ENCODE measurements at regions not wholly inside any gene's neighbourhood (a gene's known extent, or its start where the extent isn't known, plus 50 kb on each side); places are given as distances from the start of the nearest gene placed in this dataset.

DNA sequence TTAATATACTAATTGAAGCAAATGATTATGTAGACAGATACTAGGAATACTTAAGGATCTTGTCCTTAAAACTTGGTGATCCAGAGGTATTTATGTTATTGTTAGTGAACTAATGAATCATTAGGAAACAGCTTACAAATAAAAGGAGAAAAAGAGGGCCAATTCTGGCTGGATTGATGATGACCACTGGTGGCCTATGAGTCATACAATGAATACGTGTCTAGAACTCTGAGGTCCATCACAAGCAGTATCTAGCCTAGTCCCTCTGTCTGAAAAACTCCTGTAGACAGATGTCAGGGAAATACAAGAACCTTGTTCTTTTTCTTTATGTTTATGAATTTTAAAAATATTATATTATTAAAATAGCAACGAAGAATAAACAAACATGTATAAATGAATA is 51.7 kb upstream of the RTL1 start:
- no peak for DNase-seq

DNA sequence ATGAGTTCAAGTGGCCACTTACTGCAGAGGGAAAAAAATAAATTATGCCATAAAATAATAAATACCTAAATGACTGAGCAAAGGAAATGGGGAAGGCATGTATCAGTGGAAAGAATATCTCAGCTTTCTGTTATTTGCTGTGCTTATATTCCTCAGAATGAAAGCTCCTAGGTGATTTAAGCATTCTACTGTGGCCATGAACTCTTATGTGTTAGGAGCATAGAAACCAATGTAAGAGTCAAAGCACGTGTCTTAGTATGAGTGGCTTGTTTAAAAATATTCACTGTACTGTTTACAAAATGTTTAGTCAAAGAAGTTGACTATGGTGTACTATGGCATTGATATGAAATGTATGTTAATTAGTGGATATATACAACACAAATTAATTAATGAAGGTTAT is 59.0 kb upstream of the RTL1 start:
- no peak for DNase-seq

DNA sequence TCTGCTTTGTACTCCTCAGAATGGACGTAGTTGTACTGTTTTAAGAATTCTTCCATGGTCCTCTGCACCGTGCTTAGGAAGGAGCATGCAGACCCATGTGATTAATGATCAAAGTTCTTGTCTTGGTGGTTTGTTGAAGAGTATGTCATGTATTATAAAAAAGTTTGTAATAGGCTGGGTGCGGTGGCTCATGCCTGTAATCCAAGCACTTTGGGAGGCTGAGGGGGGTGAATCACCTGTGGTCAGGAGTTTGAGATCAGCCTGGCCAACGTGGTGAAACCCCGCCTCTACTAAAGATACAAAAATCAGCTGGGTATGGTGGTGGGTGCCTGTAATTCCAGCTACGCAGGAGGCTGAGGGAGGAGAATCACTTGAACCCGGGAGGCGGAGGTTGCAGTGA is 61.8 kb upstream of the RTL1 start:
- DNase-seq: no peak

DNA sequence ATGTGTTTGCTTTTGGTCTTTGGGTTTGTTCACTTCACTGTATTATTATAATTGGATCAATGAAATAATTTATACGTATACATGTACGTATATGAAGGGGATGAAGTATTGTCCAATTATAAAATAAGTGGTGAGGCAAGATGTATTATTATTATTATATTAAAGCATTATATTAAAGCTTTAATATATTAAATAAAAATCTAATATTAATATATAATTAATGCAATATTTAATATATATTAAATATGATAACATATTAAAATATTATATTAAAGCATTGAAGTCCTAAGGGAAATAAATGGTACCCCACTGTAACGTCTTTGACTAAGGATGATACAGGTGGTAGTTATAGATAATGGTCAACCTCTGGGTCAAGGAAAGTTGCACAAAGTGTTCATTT is 63.7 kb upstream of the RTL1 start:
- DNase-seq: no peak

DNA sequence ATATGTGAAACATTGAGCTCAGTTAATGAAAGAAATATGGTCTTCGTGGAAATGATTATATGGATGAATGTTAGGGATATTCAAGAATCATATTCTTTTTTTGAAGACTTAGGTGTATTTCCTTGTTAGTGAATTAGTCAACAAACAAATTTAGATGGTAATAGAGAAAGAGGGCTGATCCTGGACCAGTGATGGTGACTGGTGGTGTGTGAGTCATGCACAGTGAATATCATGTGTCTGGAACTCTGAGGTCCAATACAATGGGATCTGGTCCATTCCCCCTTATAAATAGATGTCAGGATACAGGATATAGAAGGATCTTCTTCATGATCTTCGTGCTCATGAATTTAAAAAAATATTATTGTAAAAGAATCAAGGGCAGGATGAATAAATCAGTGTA is 64.4 kb upstream of the RTL1 start:
- DNase-seq: no peak

DNA sequence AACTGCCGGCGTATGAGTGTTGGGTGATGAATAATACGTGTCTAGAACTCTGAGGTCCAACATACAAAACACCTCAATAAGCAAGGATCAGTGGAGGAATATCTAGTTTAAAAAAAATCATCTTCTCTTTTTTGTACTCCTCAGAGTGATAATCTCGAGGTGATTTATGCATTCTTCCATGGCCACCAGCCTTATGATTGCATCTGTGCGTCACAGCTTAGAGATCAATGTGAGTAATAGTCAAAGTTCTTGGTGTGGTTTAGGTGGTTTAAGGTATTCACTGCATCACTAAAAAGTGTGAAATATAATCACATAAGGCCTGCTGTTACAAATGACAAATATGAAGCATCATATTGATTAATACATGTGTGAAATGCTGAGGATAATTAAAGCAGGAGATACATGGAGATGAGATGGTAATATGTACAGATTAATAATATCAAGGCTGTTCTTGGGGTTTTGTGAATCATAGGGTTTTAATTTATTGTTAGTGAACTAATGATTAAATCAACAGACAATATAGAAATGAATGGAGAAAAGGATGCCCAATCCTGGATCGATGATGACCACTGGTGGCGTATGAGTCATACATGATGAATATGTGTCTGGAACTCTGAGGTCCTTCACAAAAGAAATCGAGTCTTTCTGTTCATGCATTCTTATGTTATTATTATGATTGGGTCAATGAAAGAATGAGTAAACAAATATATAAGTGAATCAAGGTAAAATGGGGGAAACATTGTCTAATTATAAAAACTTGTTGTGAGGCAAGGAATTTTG is 68.8 kb upstream of the RTL1 start:
- DNase-seq: no peak

DNA sequence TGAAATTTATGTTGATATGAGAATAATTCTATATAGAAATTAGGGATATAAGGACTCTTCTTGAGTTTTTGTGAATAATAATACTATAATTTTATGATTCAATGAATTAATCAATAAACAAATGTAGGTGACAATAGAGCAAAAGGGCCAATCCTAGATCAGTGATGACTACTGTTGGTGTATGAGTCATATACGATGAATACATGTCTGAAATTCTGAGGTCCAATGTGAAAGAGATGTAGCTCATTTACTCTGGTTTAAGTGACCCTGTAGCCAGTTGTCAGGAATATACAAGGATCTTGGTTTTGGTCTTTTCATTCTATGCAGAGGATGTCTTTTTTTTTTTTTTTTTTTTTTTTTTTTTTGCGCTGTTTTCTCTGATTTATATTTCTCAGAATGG is 72.1 kb upstream of the RTL1 start:
- DNase-seq: no peak

DNA sequence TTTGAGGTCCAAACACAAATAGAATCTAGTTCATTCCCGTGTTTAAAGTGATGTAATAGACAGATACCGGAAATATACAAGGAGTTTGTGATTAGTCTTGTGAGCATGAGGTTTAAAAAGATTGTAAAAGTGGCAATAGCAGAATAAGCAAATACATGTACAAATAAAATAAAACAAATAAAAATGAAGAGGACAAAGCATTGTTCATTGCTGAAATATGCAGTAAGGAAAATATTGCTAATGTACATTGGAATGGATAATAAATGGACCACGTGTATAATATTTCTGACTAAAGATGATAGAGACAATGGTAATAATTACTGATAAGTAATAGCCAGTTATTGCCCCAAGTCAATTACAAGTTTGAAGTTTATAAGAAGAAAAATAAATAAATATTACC is 75.6 kb upstream of the RTL1 start:
- DNase-seq: no peak

DNA sequence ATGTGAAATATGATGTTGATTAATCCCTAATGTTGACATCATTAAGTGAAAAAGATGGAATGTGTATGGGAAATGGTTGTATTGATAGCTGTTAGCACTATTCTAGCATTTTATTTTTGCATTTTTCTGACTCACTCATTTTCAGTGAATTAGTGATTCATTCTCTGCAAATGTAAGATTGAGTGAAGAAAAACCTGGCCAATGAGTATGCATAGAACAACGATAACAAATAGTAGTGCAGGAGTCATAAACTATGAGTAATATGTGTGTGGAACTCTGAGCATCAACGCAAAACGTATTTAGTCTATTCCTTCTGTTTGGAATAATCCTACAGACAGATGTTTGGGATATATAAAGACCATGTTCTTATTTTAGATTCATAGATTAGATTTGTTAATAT is 76.3 kb upstream of the RTL1 start:
- DNase-seq: no peak

DNA sequence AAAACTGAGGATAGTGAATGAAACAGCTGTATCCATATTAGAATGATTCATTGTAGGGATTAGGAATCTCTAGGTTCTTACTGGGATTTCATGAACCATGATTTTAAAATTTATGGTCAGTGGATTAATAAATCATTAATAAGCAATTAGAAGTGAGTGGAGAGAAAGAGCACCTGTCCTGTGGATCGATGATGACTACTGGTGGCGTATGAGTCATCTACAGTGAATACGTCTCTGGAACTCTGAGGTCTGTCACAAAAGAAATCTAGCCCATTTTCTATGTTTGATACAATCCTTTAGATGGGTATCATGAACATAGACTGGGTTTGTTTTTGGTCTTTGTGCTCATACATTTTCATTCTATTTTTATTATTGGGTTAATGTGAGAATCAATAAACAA is 77.3 kb upstream of the RTL1 start:
- DNase-seq: no peak

DNA sequence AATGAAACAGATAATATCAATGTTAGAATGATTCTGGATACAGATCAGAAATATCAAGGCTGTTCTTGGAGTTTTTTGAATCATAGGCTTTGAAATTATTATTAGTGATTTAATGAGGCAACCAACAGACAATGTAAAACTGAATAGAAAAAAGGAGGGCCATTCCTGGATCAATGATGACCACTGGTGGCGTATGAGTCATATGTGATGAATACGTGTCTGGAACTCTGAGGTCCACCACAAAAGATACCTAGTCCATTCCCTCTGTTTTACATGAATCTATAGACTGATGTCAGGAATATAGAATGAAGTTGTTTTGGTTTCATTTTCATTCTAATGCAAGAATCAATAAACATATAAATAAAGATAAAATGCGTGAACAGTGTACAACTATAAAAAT is 78.3 kb upstream of the RTL1 start:
- no peak for DNase-seq

DNA sequence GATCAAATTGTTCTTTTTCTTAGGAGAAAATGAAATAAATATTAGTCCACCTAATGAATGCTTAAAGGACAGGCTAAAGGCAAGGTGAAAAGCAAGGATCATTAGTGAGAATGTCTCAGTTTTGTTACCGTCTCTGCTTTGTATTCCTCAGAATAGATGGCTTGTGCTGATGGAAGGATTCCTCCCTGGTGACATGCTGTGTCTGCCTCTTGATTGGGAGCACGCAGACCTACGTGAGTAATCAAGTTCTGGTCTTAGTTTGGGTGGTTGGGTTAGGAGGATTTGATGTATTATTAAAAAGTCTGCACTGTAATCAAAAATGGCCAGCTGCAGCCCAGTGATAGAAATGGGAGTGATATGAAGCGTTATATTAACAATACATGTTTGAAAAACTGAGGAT is 78.8 kb upstream of the RTL1 start:
- DNase-seq: no peak

DNA sequence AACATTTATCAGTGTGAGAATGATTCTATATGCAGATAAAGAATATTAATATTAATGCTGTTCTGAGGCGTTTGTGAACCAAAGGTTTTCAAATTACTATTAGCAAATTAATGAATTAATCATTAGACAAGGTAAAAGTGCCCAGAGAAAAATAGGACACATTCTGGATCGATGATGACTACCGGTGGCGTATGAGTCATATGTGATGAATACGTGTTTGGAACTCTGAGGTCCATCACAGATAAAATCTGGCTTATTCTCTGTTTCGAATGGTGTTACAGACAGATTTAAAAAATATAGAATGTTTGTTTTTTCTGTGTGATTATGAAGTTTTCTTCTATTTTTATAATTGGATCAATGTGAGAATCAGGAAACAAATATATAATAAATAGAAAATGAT is 79.2 kb upstream of the RTL1 start:
- no peak for DNase-seq

DNA sequence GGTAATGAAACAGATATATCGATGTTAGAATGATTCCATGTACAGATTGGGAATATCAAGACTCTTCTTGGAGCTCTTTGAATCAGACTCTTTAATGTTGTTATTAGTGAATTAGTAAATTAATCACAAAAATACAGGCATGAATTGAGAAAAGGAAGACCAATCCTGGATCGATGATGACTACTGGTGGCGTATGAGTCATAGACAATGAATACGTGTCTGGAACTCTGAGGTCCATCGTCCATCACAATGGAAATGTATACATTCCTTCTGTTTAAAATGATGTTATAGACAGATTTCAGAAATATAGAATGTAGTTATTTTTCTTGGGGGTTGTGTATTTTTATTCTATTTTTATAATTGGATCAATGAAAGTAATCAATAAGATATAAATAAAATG is 80.2 kb upstream of the RTL1 start:
- DNase-seq: no peak

DNA sequence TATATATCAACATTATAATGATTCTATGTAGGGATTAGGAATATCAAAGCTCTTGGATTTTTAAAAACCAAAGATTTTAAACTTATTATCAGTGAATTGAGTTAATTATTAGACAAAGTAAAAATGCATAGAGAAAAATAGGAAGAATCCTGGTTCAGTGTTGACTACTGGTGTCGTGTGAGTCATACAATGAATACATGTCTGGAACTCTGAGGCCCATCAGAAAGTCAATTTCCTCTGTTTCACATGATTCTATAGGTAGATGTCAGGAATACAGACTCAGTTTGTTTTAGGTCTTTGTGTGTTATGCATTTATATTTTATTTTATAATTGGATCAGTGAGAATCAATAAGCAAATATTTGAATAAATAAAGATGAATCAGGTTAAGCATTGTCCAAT is 84.5 kb upstream of the RTL1 start:
- DNase-seq: no peak

DNA sequence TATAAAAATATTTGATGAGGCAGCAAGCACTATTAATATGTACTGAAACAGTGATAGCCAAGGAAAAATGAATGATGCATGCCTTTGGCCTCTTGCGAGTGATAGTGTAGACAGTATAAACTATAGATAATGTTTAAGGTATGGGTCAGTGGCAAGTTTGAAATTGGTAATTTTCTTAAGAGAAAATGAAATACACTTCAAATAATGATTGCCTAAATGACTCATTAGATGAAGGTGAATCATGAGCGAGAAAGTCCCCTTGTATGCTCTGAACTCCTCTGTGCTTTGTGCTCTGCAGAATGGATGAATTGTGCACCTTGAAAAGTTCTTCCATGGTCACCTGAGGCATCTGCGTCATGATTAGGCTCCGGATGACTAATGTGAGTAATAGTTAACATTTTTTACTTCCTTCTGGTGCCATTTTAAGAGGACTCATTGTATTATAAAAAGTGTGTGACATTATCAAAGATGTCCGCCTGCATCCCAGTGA is 84.9 kb upstream of the RTL1 start:
- no peak for DNase-seq

DNA sequence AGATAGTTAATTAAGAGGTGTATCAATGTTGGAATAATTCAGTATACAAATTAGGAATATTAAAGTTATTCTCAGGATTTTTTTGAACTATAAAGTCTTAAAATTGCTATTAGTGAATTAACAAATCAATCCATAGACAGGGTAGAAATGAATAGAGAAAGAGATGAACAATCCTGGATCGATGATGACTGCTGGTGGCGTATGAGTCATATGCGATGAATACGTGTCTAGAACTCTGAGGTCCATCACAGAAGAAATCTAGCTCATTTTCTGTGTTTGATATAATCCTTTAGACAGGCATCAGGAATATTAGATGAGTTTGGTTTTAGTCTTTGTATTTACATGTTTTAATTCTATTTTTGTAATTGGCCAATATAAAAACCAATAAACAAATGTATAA is 85.4 kb upstream of the RTL1 start:
- no peak for DNase-seq

DNA sequence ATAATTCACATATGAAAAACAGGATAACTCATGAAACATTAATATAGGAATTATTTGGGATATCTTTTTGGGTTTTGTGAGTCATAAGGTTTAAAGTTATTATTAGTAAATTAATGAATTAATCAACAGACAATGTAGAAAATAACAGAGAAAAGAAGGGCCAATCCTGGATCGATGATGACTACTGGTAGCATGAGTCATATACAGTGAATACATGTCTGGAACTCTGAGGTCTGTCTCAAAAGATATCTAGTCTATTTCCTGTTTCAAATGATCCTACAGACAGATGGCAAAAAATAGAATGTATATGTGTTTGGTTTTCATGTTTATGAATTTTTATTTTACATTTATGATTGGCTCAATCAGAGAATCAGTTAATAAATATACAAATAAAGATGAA is 86.4 kb upstream of the RTL1 start:
- DNase-seq: no peak

DNA sequence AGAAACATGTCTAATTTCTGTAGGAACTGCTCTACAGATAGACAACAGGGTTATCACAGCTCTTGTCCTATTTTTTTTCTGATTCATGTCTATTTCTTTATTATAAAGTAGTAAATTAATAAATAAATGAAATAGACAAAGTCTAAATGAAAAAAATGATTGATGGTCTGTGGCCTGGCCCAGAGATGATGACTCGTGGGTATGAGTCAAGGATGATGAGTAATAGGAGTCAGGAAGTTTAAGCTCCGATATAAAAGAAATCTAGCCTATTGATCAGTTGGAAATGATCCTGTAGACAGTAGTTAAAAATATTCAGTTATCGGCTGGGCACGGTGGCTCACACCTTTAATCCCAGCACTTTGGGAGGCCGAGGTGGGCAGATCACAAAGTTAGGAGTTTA is 90.6 kb upstream of the RTL1 start:
- no peak for DNase-seq

DNA sequence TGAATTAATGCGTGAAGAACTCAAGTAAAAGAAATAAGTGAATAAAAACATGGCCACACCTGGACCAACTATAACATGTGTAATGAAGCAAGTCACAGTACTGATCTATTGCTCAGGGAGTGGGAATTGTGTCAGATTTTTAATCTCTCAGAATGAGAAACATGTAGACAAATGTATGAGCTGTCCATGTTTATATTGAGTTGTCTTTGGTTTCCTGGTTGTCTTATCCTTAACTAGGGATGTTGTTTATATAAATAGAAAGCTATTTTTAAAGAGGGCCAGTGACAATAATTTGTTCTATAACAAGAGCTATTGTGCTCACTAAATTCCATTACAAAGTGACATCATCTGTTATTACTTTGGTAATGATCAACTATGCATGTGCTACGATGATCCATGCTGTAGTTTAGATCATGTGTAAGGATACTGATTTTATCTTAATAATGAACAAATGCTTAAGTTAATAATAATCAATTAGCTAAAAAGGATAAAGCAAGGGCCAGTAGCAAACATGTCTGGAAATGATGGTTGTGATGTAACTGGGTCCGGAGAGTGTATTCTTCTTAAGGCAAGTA is 91.3 kb upstream of the RTL1 start:
- no peak for DNase-seq

DNA sequence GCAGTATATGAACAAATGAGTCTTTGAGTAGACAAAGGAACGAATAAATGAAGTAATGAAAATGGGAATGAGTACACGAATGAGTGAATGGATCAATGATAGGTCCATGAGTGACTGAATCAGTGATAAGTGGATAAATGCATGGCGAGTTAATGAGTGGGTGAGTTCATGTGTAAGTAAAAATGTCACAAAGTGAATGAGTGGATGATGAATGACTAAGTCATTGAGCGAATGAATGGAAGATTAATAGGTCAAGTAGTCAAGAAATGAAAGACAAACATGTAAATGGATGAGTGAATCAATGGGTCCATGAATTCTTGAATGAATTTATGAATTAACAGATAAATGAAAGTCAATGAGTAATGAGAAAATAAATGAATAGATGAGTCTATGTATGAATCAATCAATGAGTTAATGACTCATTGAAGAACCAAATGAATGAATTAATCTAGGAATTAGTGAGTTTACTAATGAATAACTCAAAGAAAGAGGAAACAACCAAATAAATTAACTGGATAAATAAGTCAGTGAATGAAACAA is 97.3 kb upstream of the RTL1 start:
- no peak for DNase-seq

DNA sequence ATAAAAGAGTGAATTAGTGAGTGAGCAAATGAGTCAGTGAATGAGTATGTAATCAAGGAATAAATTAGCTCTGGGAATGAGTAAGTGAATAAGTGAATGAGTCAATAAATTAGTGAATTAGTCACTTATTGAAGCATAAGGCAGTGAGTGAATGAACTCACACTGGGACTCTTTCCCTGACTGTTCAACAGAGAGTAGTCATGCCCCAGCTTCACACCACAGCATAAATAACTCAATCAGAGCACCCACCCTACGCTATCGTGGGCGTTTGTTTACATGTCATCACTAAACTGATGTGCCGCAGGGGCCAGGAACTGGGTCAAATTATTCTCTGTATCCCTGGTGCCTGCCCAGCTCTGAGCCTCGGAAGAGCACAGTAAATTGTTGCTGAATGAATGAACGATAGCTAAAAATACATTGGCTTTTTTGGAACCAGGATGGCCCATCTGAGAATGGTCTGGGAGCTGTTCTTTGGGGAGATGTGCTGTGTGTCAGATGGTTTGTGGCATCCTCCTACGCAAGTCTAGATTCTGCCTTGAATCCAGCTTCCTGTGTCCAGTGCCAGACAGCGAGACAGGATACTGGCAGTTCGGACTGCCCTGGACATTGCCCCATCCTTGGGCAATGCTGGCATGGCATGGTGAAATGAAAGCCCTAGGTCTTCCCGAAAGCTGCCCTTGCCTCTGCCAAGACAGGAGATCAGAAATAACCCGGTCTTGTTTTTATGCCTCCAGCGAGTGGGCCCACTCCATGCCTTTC is 98.0 kb upstream of the RTL1 start:
- DNase-seq: no peak

DNA sequence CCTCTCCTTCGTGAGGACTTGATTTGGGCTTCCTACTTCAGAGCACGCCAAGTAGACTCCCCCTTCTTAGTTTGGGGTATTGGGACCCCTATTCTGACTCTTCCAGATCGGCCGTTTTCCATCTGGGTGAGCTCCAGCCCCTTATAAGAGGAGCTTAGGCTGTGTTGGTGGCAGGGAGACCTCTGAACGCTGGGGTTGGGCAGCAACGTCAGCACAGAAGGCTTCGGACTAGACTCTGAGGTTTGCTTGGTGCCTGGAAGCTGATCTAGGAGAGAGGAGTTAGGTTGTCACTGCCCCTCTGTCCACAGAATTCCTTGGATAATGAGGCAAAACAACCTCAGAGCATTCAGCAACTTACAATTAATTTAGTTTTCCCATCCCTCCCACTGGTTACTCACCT is 99.2 kb upstream of the RTL1 start:
- no peak for DNase-seq

DNA sequence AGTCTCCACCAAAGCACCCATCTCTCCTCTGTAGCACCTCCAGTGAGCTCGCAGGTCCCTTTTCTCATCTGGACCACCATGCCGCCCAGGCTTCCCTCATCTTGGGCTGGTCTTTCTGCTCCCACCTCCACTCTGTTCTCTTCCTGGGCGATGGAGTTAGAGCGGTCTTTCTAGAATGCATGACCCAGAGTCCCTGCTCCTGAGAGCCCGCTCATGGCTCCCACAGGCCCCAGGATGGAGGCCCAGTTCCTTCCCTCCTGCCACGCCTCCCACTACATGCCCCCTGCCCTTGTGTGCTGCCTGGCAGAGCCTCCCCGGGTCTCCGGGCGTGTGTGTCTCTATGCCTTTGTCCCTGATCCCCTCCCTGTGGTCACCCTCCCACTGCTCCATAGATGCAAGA is 100.7 kb upstream of the RTL1 start:
- DNase-seq: no peak
